ENCODE measurements at regions not wholly inside any gene's neighbourhood (a gene's known extent, or its start where the extent isn't known, plus 50 kb on each side); places are given as distances from the start of the nearest gene placed in this dataset.
"Not testable (repeated sequence)": the region's sequence is repeated elsewhere in the genome, so short reads cannot be mapped to it uniquely, and the experiment has no call there.

DNA sequence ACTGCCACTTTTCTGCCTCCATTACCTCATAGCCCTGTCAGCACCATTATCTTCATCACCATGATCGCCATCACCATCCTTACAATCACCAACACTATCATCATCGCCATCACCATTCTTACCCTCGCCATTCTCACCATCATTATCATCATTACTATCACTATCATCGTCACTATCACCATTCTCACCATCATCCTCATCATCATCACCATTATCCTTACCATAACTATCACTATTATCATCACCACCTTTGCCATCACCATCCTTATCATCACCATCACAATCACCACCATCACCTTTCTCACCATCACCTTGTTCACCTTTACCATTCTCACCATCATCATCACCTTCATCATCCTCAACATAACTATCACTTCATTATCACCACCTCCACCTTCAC lies 377.3 kb upstream of the ZNF337 start:
- TF ChIP-seq, protein P1, sequence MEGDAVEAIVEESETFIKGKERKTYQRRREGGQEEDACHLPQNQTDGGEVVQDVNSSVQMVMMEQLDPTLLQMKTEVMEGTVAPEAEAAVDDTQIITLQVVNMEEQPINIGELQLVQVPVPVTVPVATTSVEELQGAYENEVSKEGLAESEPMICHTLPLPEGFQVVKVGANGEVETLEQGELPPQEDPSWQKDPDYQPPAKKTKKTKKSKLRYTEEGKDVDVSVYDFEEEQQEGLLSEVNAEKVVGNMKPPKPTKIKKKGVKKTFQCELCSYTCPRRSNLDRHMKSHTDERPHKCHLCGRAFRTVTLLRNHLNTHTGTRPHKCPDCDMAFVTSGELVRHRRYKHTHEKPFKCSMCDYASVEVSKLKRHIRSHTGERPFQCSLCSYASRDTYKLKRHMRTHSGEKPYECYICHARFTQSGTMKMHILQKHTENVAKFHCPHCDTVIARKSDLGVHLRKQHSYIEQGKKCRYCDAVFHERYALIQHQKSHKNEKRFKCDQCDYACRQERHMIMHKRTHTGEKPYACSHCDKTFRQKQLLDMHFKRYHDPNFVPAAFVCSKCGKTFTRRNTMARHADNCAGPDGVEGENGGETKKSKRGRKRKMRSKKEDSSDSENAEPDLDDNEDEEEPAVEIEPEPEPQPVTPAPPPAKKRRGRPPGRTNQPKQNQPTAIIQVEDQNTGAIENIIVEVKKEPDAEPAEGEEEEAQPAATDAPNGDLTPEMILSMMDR (IDR thresholded peaks at IDR 0.05; ENCODE audit: extremely low read depth in 1 of 2, insufficient read depth in 1 of 2, low read depth in 1 of 2, low read length in 2 of 2) = not testable (repeated sequence)
- TF ChIP-seq POLR2A (IDR thresholded peaks at IDR 0.05; ENCODE audit: low read depth, low read length) = not testable (repeated sequence)
